ENCODE measurements at regions not wholly inside any gene's neighbourhood (a gene's known extent, or its start where the extent isn't known, plus 50 kb on each side); places are given as distances from the start of the nearest gene placed in this dataset.
"Not testable (repeated sequence)": the region's sequence is repeated elsewhere in the genome, so short reads cannot be mapped to it uniquely, and the experiment has no call there.

GRCh38 chr9:118693645-118694044 is 675.6 kb downstream of the BRINP1 start:
- H3F3A ChIP-seq (ENCODE audit: low read depth): no peaks in the 10 kb centered on the region
- H3K4me3 Mint-ChIP-seq: no peak overlapping the region
- no peak overlapping the region for H3K27ac Mint-ChIP-seq
- no peak overlapping the region for H3K4me3 ChIP-seq
- H3K9ac ChIP-seq: no peak overlapping the region
- no peak overlapping the region for H2AFZ ChIP-seq (replicated peaks)
- no peak overlapping the region for H3K27ac ChIP-seq
- H3K27me3 Mint-ChIP-seq (ENCODE audit: insufficient read depth, low read depth): no peaks in the 10 kb centered on the region
- H3K27me3 ChIP-seq: no peaks in the 10 kb centered on the region
- H3K9me3 Mint-ChIP-seq: no peaks in the 10 kb centered on the region
- no peaks in the 10 kb centered on the region for H3K79me2 ChIP-seq (ENCODE audit: low read depth)
- peak; percentile 21 for DNase-seq (ENCODE audit: low spot score)
- H4K20me1 ChIP-seq (ENCODE audit: low read depth): no peaks in the 10 kb centered on the region
- H3K9me3 ChIP-seq (ENCODE audit: low read depth): no peaks in the 10 kb centered on the region
- no peaks in the 10 kb centered on the region for H3K36me3 Mint-ChIP-seq
- TF ChIP-seq, protein P1, sequence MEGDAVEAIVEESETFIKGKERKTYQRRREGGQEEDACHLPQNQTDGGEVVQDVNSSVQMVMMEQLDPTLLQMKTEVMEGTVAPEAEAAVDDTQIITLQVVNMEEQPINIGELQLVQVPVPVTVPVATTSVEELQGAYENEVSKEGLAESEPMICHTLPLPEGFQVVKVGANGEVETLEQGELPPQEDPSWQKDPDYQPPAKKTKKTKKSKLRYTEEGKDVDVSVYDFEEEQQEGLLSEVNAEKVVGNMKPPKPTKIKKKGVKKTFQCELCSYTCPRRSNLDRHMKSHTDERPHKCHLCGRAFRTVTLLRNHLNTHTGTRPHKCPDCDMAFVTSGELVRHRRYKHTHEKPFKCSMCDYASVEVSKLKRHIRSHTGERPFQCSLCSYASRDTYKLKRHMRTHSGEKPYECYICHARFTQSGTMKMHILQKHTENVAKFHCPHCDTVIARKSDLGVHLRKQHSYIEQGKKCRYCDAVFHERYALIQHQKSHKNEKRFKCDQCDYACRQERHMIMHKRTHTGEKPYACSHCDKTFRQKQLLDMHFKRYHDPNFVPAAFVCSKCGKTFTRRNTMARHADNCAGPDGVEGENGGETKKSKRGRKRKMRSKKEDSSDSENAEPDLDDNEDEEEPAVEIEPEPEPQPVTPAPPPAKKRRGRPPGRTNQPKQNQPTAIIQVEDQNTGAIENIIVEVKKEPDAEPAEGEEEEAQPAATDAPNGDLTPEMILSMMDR (IDR thresholded peaks at IDR 0.05): no peak
- TF ChIP-seq EZH2 (IDR thresholded peaks at IDR 0.05) (no peak), EZH2phosphoT487 (IDR thresholded peaks at IDR 0.05) (no peak)
- no peak overlapping the region for H3K4me2 ChIP-seq
- H3K36me3 ChIP-seq: no peaks in the 10 kb centered on the region
- H3K4me1 Mint-ChIP-seq: no peaks in the 10 kb centered on the region
- no peaks in the 10 kb centered on the region for H3K4me1 ChIP-seq

- H3F3A ChIP-seq (ENCODE audit: low read depth); H3K4me3 ChIP-seq; H3K79me2 ChIP-seq (ENCODE audit: low read depth); H3K36me3 ChIP-seq; H3K36me3 Mint-ChIP-seq; H3K4me3 Mint-ChIP-seq; H4K20me1 ChIP-seq (ENCODE audit: low read depth); H3K27ac Mint-ChIP-seq; DNase-seq (ENCODE audit: low spot score); H3K9ac ChIP-seq; H3K27me3 ChIP-seq; H3K27me3 Mint-ChIP-seq (ENCODE audit: insufficient read depth, low read depth); H3K4me1 Mint-ChIP-seq; H3K27ac ChIP-seq; H3K4me2 ChIP-seq; H2AFZ ChIP-seq (replicated peaks); H3K9me3 ChIP-seq (ENCODE audit: low read depth); H3K9me3 Mint-ChIP-seq; H3K4me1 ChIP-seq: not testable (repeated sequence)
These were observed 674.0 kb downstream of the BRINP1 start for GRCh38 chr9:118695249-118695648.

- Mint-ChIP-seq H3K4me3 (no peak overlapping the region), H3K27ac (no peak overlapping the region), H3K36me3 (no peaks in the 10 kb centered on the region), H3K9me3 (no peaks in the 10 kb centered on the region), H3K27me3 (ENCODE audit: insufficient read depth, low read depth) (no peaks in the 10 kb centered on the region), H3K4me1 (no peaks in the 10 kb centered on the region)
- H3K9ac ChIP-seq: no peak overlapping the region
- no peaks in the 10 kb centered on the region for H3K79me2 ChIP-seq (ENCODE audit: low read depth)
- no peaks in the 10 kb centered on the region for H3F3A ChIP-seq (ENCODE audit: low read depth)
- no peak overlapping the region for H3K4me2 ChIP-seq
- no peaks in the 10 kb centered on the region for H3K27me3 ChIP-seq
- no peak overlapping the region for H3K4me3 ChIP-seq
- H3K27ac ChIP-seq: no peak overlapping the region
- DNase-seq (ENCODE audit: low spot score): no peak
- no peaks in the 10 kb centered on the region for H4K20me1 ChIP-seq (ENCODE audit: low read depth)
- no peak for TF ChIP-seq EZH2phosphoT487 (IDR thresholded peaks at IDR 0.05)
- TF ChIP-seq, protein P1 (IDR thresholded peaks at IDR 0.05): no peak
- TF ChIP-seq EZH2 (IDR thresholded peaks at IDR 0.05): no peak
- no peak overlapping the region for H2AFZ ChIP-seq (replicated peaks)
- H3K9me3 ChIP-seq (ENCODE audit: low read depth): no peaks in the 10 kb centered on the region
- H3K36me3 ChIP-seq: no peaks in the 10 kb centered on the region
- no peaks in the 10 kb centered on the region for H3K4me1 ChIP-seq
These were observed 667.2 kb downstream of the BRINP1 start for GRCh38 chr9:118701985-118702384.

- Histone ChIP-seq H3K4me1 (no peaks in the 10 kb centered on the region), H3F3A (ENCODE audit: low read depth) (no peaks in the 10 kb centered on the region), H3K27ac (no peak overlapping the region), H3K9me3 (ENCODE audit: low read depth) (no peaks in the 10 kb centered on the region), H3K79me2 (ENCODE audit: low read depth) (no peaks in the 10 kb centered on the region), H4K20me1 (ENCODE audit: low read depth) (no peaks in the 10 kb centered on the region), H3K4me3 (no peak overlapping the region), H3K9ac (no peak overlapping the region), H2AFZ (replicated peaks) (no peak overlapping the region), H3K36me3 (no peaks in the 10 kb centered on the region), H3K27me3 (no peaks in the 10 kb centered on the region), H3K4me2 (no peak overlapping the region)
- TF ChIP-seq EZH2 (IDR thresholded peaks at IDR 0.05) (no peak), EZH2phosphoT487 (IDR thresholded peaks at IDR 0.05) (no peak)
- TF ChIP-seq, protein P1 (IDR thresholded peaks at IDR 0.05): no peak
- Mint-ChIP-seq H3K36me3 (no peaks in the 10 kb centered on the region), H3K4me3 (no peak overlapping the region), H3K27ac (no peak overlapping the region), H3K9me3 (no peaks in the 10 kb centered on the region), H3K27me3 (ENCODE audit: insufficient read depth, low read depth) (peaks cover 2% of the 10 kb centered on the region), H3K4me1 (peaks cover 2% of the 10 kb centered on the region)
- peak; percentile 7 for DNase-seq (ENCODE audit: low spot score)
These were observed 657.4 kb downstream of the BRINP1 start for GRCh38 chr9:118711843-118712242.
